GM12891 (cell line): ENCODE measurements at regions not wholly inside any gene's neighbourhood (a gene's known extent, or its start where the extent isn't known, plus 50 kb on each side); places are given as distances from the start of the nearest gene placed in this dataset.
"Not testable (repeated sequence)": the region's sequence is repeated elsewhere in the genome, so short reads cannot be mapped to it uniquely, and the experiment has no call there.

Experiments used
- POLR2A ChIP-seq: IDR thresholded peaks from 2 replicates; pipeline ENCODE4 v1.6.1; 2011; ENCODE audit warnings: low read depth, low read length, control low read depth
- POLR2AphosphoS5 ChIP-seq: IDR thresholded peaks from 2 replicates; pipeline ENCODE4 v1.6.1; 2011; ENCODE audit warnings: low read depth, low read length, control low read depth
- SPI1 ChIP-seq: IDR thresholded peaks from 2 replicates; pipeline ENCODE4 v1.6.1; 2011; ENCODE audit warnings: low read depth, low read length, control low read depth
- TAF1 ChIP-seq: IDR thresholded peaks from 2 replicates; pipeline ENCODE4 v1.6.1; 2011; ENCODE audit warnings: low read depth, low read length, control low read depth

- not testable (repeated sequence) for TF ChIP-seq POLR2A, TAF1, POLR2AphosphoS5, SPI1
These were observed 135.0 kb downstream of the HNMT start for GRCh38 chr2:138099288-138099687.
